ENCODE measurements at regions not wholly inside any gene's neighbourhood (a gene's known extent, or its start where the extent isn't known, plus 50 kb on each side); places are given as distances from the start of the nearest gene placed in this dataset.

DNA sequence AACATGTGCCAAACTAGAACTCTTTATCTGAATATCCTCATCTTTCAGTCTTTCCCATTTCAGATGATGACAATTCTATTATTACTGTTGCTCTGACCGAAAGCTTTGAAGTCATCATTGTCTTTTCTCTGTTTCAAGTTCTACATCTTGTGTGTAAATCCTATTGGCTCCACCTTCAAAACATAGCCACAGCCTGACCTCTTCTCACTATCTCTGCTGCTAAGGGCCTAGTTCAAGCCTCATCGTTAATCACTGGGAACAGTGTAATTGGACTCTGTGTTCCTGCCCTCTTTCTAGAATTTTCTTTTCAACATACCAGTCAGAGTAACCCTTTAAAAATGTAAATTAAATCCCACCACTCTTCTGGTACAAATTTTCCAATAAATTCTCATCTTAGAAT lies 105.1 kb downstream of the OXSM start:
- no peak overlapping the region for H4K91ac ChIP-seq (replicated peaks; ENCODE audit: insufficient read length, low read length)
- no peak overlapping the region for H3K4me2 ChIP-seq (ENCODE audit: insufficient read depth in 1 of 2, low read depth in 2 of 2, low read length in 2 of 2)
- H2BK120ac ChIP-seq (replicated peaks; ENCODE audit: low read depth, low read length), result no peak overlapping the region
- H3K23ac ChIP-seq (ENCODE audit: insufficient read length), result no peak overlapping the region
- no peaks in the 10 kb centered on the region; the same call in 1 of the 2 replicates for H3K23me2 ChIP-seq (ENCODE audit: low read depth, low read length)
- no peak overlapping the region for H3K4ac ChIP-seq (replicated peaks; ENCODE audit: insufficient read length, low read depth, low read length)
- no peaks in the 10 kb centered on the region for H4K20me1 ChIP-seq (replicated peaks in 1 of 2; ENCODE audit: control insufficient read depth in 1 of 2, insufficient read depth in 2 of 2, low read length in 2 of 2)
- H2BK15ac ChIP-seq (ENCODE audit: low read length), result no peak overlapping the region
- no peaks in the 10 kb centered on the region for H3K27me3 ChIP-seq (replicated peaks in 1 of 4; ENCODE audit: control insufficient read depth in 3 of 4, extremely low read depth in 1 of 4, insufficient read depth in 3 of 4, low read length in 3 of 4)
- no peak for FAIRE-seq
- no peak overlapping the region for H2BK12ac ChIP-seq (ENCODE audit: low read depth, low read length)
- H3K36me3 ChIP-seq (ENCODE audit: control insufficient read depth in 2 of 4, insufficient read depth in 4 of 4, low read length in 3 of 4), result no peaks in the 10 kb centered on the region
- no peak overlapping the region for H2AFZ ChIP-seq (ENCODE audit: low read length)
- H3K27ac ChIP-seq (ENCODE audit: low read depth, low read length), result no peak overlapping the region
- no peak overlapping the region for H3K18ac ChIP-seq (ENCODE audit: extremely low read depth, low read length)
- no peak overlapping the region for H3K4me3 ChIP-seq (ENCODE audit: extremely low read depth in 1 of 4, insufficient read depth in 2 of 4, low read depth in 3 of 4, low read length in 4 of 4)
- no peak overlapping the region for H4K8ac ChIP-seq (ENCODE audit: extremely low read depth, insufficient read depth, low read length)
- ChIA-PET CTCF (ENCODE audit: partially characterized antibody) (interaction anchor here (0.9 to 4.1 kb wide), 6 partner anchors 10 to 695 kb away, joined by 3 to 16 read pairs (median 4); no protein-coding TSS in a partner anchor), POLR2A (ENCODE audit: partially characterized antibody) (no interaction called here)
- H3K9me3 ChIP-seq (ENCODE audit: insufficient read depth in 2 of 2, low read depth in 1 of 2, low read length in 1 of 2), result no peaks in the 10 kb centered on the region
- no peak overlapping the region for H4K5ac ChIP-seq (ENCODE audit: insufficient read length, low read depth, low read length)
- H2BK20ac ChIP-seq (ENCODE audit: low read length), result no peak overlapping the region
- H3K79me1 ChIP-seq (ENCODE audit: low read depth, low read length), result no peaks in the 10 kb centered on the region
- H3K14ac ChIP-seq (ENCODE audit: insufficient read length), result no peak overlapping the region
- H2BK5ac ChIP-seq (ENCODE audit: low read depth, low read length), result no peak overlapping the region
- H3K4me1 ChIP-seq (replicated peaks in 1 of 4; ENCODE audit: control insufficient read depth in 3 of 4, insufficient read depth in 4 of 4, low read length in 3 of 4), result peaks cover 0 to 3% (median 0%) of the 10 kb centered on the region in 4 experiments; a peak in 1 of 7 replicates
- no peak overlapping the region for H3K9ac ChIP-seq (replicated peaks in 1 of 4; ENCODE audit: extremely low read depth in 1 of 4, low read depth in 3 of 4, low read length in 3 of 4)
- no peaks in the 10 kb centered on the region for H3K79me2 ChIP-seq (ENCODE audit: control insufficient read depth in 1 of 2, insufficient read depth in 2 of 2, low read length in 2 of 2)
- no peak overlapping the region for H2AK5ac ChIP-seq (ENCODE audit: low read depth, low read length)
- 94% methylated on average over 2 of the region's 2 CpGs; no CpG with 5 or more reads in 1 of the 2 experiments for WGBS, 2 experiments (ENCODE audit: extremely low coverage in 1 of 2, insufficient coverage in 1 of 2, insufficient read length in 1 of 2, insufficient replicate concordance in 2 of 2, low coverage in 1 of 2, low lambda C conversion rate in 2 of 2, missing lambda C conversion rate in 1 of 2)
- no peak overlapping the region for H3K56ac ChIP-seq (replicated peaks; ENCODE audit: insufficient read length, low read depth, low read length)
- no peak for DNase-seq (ENCODE audit: low read depth in 1 of 2, low spot score in 2 of 2)
- no peak for TF ChIP-seq JUND (IDR thresholded peaks at IDR 0.05; ENCODE audit: low read length)
- TF ChIP-seq TAF1 (IDR thresholded peaks at IDR 0.05; ENCODE audit: low read depth, low read length), result no peak
- no peak for TF ChIP-seq SIRT6 (IDR thresholded peaks at IDR 0.05; ENCODE audit: low read length)
- TF ChIP-seq, protein P1, sequence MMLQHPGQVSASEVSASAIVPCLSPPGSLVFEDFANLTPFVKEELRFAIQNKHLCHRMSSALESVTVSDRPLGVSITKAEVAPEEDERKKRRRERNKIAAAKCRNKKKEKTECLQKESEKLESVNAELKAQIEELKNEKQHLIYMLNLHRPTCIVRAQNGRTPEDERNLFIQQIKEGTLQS (IDR thresholded peaks at IDR 0.05; ENCODE audit: insufficient read depth, low read depth, low read length), result no peak
- TF ChIP-seq NANOG (IDR thresholded peaks at IDR 0.05; ENCODE audit: insufficient read depth, low read depth, low read length, poor library complexity, severe bottlenecking), result no peak
- no peak for TF ChIP-seq MAFK (IDR thresholded peaks at IDR 0.05; ENCODE audit: low read depth, low read length)
- TF ChIP-seq RBBP5 (IDR thresholded peaks at IDR 0.05; ENCODE audit: borderline replicate concordance, low read depth, low read length), result no peak
- TF ChIP-seq, protein P2, sequence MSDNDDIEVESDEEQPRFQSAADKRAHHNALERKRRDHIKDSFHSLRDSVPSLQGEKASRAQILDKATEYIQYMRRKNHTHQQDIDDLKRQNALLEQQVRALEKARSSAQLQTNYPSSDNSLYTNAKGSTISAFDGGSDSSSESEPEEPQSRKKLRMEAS (IDR thresholded peaks at IDR 0.05), result no peak
- TF ChIP-seq CHD1 (IDR thresholded peaks at IDR 0.05; ENCODE audit: low read depth, low read length), result no peak
- no peak for TF ChIP-seq SIN3A (conservative IDR thresholded peaks at IDR 0.05 in 1 of 2, IDR thresholded peaks at IDR 0.05 in 1 of 2; ENCODE audit: low read depth in 1 of 2, low read length in 2 of 2)
- no peak for TF ChIP-seq BCL11A (IDR thresholded peaks at IDR 0.05; ENCODE audit: low read depth in 2 of 2, low read length in 2 of 2)
- TF ChIP-seq, protein P3, sequence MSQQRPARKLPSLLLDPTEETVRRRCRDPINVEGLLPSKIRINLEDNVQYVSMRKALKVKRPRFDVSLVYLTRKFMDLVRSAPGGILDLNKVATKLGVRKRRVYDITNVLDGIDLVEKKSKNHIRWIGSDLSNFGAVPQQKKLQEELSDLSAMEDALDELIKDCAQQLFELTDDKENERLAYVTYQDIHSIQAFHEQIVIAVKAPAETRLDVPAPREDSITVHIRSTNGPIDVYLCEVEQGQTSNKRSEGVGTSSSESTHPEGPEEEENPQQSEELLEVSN (IDR thresholded peaks at IDR 0.05), result no peak
- TF ChIP-seq BRCA1 (IDR thresholded peaks at IDR 0.05; ENCODE audit: low read depth, low read length), result no peak
- no peak for TF ChIP-seq HDAC6 (IDR thresholded peaks at IDR 0.05; ENCODE audit: low read depth, low read length)
